ENCODE measurements at regions not wholly inside any gene's neighbourhood (a gene's known extent, or its start where the extent isn't known, plus 50 kb on each side); places are given as distances from the start of the nearest gene placed in this dataset.

- ATAC-seq (replicated peaks in 1 of 2) (no peak), DNase-seq (no peak)
- peaks cover 5 to 11% of the 10 kb centered on the region in 2 donors for H3K9me3 Mint-ChIP-seq
- H3K4me3 Mint-ChIP-seq, result no peak overlapping the region
- no peaks in the 10 kb centered on the region for H3K27me3 Mint-ChIP-seq (ENCODE audit: low read depth)
- no peaks in the 10 kb centered on the region for H3K36me3 Mint-ChIP-seq (ENCODE audit: insufficient read depth in 2 of 2)
- H3K27ac Mint-ChIP-seq, result no peak overlapping the region
- H3K4me1 Mint-ChIP-seq (ENCODE audit: low read depth), result no peaks in the 10 kb centered on the region
Observed at GRCh38 chr7:85608804-85609203, 421.9 kb upstream of the SEMA3D start.

GRCh38 chr7:85602196-85602595 is 415.3 kb upstream of the SEMA3D start:
- peaks cover 2 to 3% of the 10 kb centered on the region in 2 donors for H3K9me3 Mint-ChIP-seq
- DNase-seq (no peak), ATAC-seq (replicated peaks in 1 of 2) (no peak)
- H3K27ac Mint-ChIP-seq, result no peak overlapping the region
- no peaks in the 10 kb centered on the region for H3K4me1 Mint-ChIP-seq (ENCODE audit: low read depth)
- H3K4me3 Mint-ChIP-seq, result no peak overlapping the region
- H3K27me3 Mint-ChIP-seq (ENCODE audit: low read depth), result no peaks in the 10 kb centered on the region
- H3K36me3 Mint-ChIP-seq (ENCODE audit: insufficient read depth in 2 of 2), result no peaks in the 10 kb centered on the region

DNA sequence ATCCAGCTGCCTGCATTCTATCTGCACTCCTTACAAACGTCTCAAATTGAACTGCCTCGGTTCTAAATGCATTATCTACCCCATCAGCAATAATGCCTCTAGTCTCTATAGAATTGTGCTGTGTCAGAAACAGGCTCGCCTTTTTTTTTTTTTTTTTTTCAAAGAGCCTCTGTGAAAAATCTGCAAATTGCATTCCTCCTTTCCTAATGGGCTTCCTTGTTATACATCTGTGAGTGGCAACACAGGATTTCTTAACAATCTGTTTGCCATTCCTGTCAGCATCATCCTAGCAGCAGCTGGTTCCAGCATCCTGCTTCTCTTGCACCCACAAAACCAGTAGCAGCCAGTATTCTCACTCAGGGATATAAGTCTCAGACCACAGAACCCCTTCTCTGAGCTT is 413.5 kb upstream of the SEMA3D start:
- DNase-seq (no peak), ATAC-seq (replicated peaks in 1 of 2) (no peak)
- Mint-ChIP-seq H3K4me1 (ENCODE audit: low read depth) (no peaks in the 10 kb centered on the region), H3K27me3 (ENCODE audit: low read depth) (no peaks in the 10 kb centered on the region), H3K9me3 (no peaks in the 10 kb centered on the region), H3K27ac (no peak overlapping the region), H3K36me3 (ENCODE audit: insufficient read depth in 2 of 2) (no peaks in the 10 kb centered on the region), H3K4me3 (no peak overlapping the region)

DNA sequence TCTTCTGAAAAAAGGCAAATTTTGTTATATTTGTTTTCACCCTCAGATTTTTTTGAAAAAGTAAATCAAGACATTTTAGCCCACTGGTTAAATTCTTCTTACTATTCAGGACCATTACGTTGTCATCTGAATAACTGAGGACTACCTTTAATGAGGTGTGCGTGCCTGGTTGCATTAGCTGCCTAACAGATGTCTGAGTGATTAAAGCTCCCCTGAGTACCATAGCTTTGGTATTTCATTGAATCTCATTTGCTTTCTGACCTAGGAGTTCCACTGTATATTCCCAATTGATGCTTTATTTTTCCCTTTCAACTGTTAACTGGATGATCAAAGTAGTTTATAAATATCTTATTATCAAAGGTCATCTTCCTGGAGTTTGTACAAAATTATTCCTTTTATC is 410.0 kb upstream of the SEMA3D start:
- no peaks in the 10 kb centered on the region for H3K9me3 Mint-ChIP-seq
- no peaks in the 10 kb centered on the region for H3K36me3 Mint-ChIP-seq (ENCODE audit: insufficient read depth in 2 of 2)
- no peaks in the 10 kb centered on the region for H3K27me3 Mint-ChIP-seq (ENCODE audit: low read depth)
- no peak for DNase-seq
- no peak overlapping the region for H3K27ac Mint-ChIP-seq
- no peak for ATAC-seq (replicated peaks in 1 of 2)
- H3K4me3 Mint-ChIP-seq, result no peak overlapping the region
- H3K4me1 Mint-ChIP-seq (ENCODE audit: low read depth), result no peaks in the 10 kb centered on the region

GRCh38 chr7:85595750-85596178 is 408.9 kb upstream of the SEMA3D start:
- Mint-ChIP-seq H3K36me3 (ENCODE audit: insufficient read depth in 2 of 2) (no peaks in the 10 kb centered on the region), H3K4me1 (ENCODE audit: low read depth) (no peaks in the 10 kb centered on the region), H3K27me3 (ENCODE audit: low read depth) (no peaks in the 10 kb centered on the region), H3K27ac (no peak overlapping the region), H3K4me3 (no peak overlapping the region), H3K9me3 (no peaks in the 10 kb centered on the region)
- ATAC-seq (replicated peaks in 1 of 2) (no peak), DNase-seq (no peak)

DNA sequence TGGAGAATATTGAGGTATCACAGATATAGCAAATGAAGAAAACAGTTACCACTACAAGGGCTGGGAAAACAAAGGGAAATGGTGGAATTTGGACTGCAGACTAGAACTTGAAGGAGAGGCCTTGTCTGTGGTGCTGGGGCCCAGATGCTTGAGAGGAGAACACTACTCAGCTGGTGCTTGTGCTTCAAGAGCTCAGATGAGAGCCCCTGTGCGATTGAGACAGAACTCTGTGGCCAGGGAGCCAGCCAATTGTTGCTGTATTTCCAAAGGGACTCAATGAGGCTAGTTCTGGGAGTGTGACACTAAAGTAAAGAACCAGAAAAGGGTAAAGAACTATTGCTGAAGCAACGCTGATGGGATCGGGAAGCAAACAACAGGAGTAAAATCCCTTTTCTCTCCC is 406.5 kb upstream of the SEMA3D start:
- Mint-ChIP-seq H3K36me3 (ENCODE audit: insufficient read depth in 2 of 2) (no peaks in the 10 kb centered on the region), H3K4me1 (ENCODE audit: low read depth) (no peaks in the 10 kb centered on the region), H3K27ac (no peak overlapping the region), H3K27me3 (ENCODE audit: low read depth) (no peaks in the 10 kb centered on the region), H3K9me3 (peaks cover 0 to 3% of the 10 kb centered on the region in 2 donors), H3K4me3 (no peak overlapping the region)
- no peak for DNase-seq
- no peak for ATAC-seq (replicated peaks in 1 of 2)

DNA sequence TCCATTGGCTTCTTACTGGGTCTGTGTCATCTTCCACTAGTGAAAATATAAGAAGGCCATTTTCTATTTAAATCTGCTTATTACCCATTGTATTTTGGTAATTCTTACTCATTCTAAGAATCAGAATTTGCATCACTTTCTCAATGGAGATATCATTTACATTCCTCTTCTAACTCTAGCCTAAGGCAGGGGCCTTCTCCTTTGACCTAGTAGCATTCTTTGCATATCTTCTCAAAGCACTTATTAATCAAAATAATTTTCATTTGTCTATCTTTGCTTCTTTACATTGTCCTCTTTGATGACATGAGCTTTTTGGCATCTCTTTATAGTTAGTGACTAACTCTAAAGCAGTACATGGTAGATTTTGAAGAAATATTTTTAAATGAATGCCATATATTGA is 400.9 kb upstream of the SEMA3D start:
- Mint-ChIP-seq H3K9me3 (peaks cover 0 to 5% of the 10 kb centered on the region in 2 donors), H3K27me3 (ENCODE audit: low read depth) (no peaks in the 10 kb centered on the region), H3K27ac (no peak overlapping the region), H3K4me3 (no peak overlapping the region), H3K4me1 (ENCODE audit: low read depth) (no peaks in the 10 kb centered on the region), H3K36me3 (ENCODE audit: insufficient read depth in 2 of 2) (no peaks in the 10 kb centered on the region)
- DNase-seq (no peak), ATAC-seq (replicated peaks in 1 of 2) (no peak)

- ATAC-seq (replicated peaks in 1 of 2), result no peak
- Mint-ChIP-seq H3K27ac (no peak overlapping the region), H3K36me3 (ENCODE audit: insufficient read depth in 2 of 2) (no peaks in the 10 kb centered on the region), H3K4me1 (ENCODE audit: low read depth) (no peaks in the 10 kb centered on the region), H3K4me3 (no peak overlapping the region), H3K9me3 (peaks cover 0 to 5% of the 10 kb centered on the region in 2 donors), H3K27me3 (ENCODE audit: low read depth) (no peaks in the 10 kb centered on the region)
- DNase-seq, result no peak
Observed at GRCh38 chr7:85586091-85586490, 399.2 kb upstream of the SEMA3D start.

- H3K36me3 Mint-ChIP-seq (ENCODE audit: insufficient read depth in 2 of 2), result no peaks in the 10 kb centered on the region
Observed at GRCh38 chr7:85583131-85583953, 396.5 kb upstream of the SEMA3D start.

DNA sequence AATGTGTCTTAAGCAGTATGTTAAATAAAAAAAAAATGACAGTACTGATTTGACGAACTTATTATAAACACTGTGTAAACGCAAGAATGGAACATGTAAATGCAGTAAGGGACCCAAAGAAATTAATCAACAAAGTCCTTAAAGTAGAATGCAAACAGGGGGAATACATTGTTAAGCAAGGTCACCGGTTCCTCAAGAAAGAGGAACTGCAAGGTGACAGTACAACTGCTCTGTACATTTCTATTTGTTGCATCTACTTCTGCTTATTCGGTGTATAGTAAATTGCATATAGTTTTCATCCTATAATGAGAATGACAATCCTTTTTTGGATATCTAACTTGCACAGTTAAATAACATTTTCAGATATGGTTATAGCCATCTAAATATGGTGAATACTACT is 387.0 kb upstream of the SEMA3D start:
- DNase-seq, result no peak
- Mint-ChIP-seq H3K27ac (no peak overlapping the region), H3K27me3 (ENCODE audit: low read depth) (no peaks in the 10 kb centered on the region), H3K4me1 (ENCODE audit: low read depth) (no peaks in the 10 kb centered on the region), H3K9me3 (peaks cover 0 to 2% of the 10 kb centered on the region in 2 donors), H3K36me3 (ENCODE audit: insufficient read depth in 2 of 2) (no peaks in the 10 kb centered on the region), H3K4me3 (no peak overlapping the region)
- no peak for ATAC-seq (replicated peaks in 1 of 2)

More at GRCh38 chr7:85583131-85583953, 396.5 kb upstream of the SEMA3D start:
- Mint-ChIP-seq H3K27ac (no peak overlapping the region), H3K9me3 (peaks cover 0 to 2% of the 10 kb centered on the region in 2 donors), H3K27me3 (ENCODE audit: low read depth) (no peaks in the 10 kb centered on the region), H3K4me3 (no peak overlapping the region), H3K4me1 (ENCODE audit: low read depth) (no peaks in the 10 kb centered on the region)
- no peak for ATAC-seq (replicated peaks in 1 of 2)
- no peak for DNase-seq

DNA sequence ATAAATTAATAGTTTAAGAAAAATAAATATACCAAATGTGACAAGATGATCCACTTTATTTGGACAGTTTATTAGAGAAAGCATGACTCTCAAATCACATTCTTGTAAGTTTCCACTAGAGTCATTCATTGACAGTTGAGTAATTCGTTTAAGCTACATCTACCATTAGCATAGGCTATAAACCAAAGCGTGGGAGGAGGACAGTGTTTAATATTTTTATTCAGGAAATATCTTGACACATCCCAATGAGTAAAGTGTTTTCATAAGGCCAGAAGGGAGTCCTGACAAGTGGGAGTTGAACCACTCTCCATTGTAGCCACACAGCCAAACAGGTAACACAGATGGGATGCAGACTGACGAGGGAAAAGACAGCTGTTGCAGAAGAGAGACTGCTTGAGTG is 386.5 kb upstream of the SEMA3D start:
- no peak overlapping the region for H3K4me3 Mint-ChIP-seq
- peaks cover 0 to 2% of the 10 kb centered on the region in 2 donors for H3K9me3 Mint-ChIP-seq
- H3K4me1 Mint-ChIP-seq (ENCODE audit: low read depth), result no peaks in the 10 kb centered on the region
- ATAC-seq (replicated peaks in 1 of 2), result no peak
- H3K36me3 Mint-ChIP-seq (ENCODE audit: insufficient read depth in 2 of 2), result no peaks in the 10 kb centered on the region
- no peak overlapping the region for H3K27ac Mint-ChIP-seq
- no peaks in the 10 kb centered on the region for H3K27me3 Mint-ChIP-seq (ENCODE audit: low read depth)
- DNase-seq, result no peak

DNA sequence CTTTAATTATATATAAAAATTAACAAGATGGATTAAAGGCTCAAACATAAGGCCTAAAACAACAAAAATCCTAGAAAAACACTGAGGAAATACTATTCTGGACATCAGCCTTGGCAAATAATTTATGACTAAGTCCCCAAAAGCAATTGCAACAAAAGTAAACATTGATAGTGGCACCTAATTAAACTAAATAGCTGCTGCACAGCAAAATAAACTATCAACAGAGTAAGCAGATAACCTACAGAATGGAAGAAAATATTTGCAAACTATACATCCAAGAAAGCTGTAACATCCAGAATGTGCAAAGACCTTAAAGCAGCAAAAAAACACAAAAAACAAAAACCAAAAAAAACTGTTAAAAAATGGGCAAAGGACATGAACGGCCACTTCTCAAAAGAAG is 384.0 kb upstream of the SEMA3D start:
- H3K36me3 Mint-ChIP-seq (ENCODE audit: insufficient read depth in 2 of 2), result no peaks in the 10 kb centered on the region
- no peak overlapping the region for H3K4me3 Mint-ChIP-seq
- no peaks in the 10 kb centered on the region for H3K27me3 Mint-ChIP-seq (ENCODE audit: low read depth)
- peaks cover 2% of the 10 kb centered on the region in 2 donors for H3K9me3 Mint-ChIP-seq
- DNase-seq (no peak), ATAC-seq (replicated peaks in 1 of 2) (no peak)
- no peaks in the 10 kb centered on the region for H3K4me1 Mint-ChIP-seq (ENCODE audit: low read depth)
- H3K27ac Mint-ChIP-seq, result no peak overlapping the region

DNA sequence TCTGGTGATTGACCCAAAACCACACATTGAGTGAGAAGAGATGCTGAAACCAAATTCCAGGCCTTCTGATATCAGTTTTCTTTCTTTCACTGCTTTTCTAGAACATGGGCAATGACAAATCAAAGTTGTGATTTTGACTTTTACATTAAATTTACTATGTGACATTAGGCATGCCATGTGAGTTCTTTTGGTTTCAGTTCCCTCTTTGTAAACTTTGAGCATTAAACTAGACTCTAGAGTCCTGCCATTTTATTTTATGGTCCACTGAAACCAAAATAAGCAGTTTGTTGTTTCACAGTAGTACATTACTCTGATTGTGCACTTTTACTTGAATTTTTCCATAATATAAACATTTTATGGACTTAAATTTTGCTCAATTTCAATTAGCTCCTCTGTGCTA is 381.1 kb upstream of the SEMA3D start:
- no peaks in the 10 kb centered on the region for H3K4me1 Mint-ChIP-seq (ENCODE audit: low read depth)
- peaks cover 2% of the 10 kb centered on the region in 2 donors for H3K9me3 Mint-ChIP-seq
- no peak overlapping the region for H3K27ac Mint-ChIP-seq
- DNase-seq (no peak), ATAC-seq (replicated peaks in 1 of 2) (no peak)
- H3K4me3 Mint-ChIP-seq, result no peak overlapping the region
- H3K36me3 Mint-ChIP-seq (ENCODE audit: insufficient read depth in 2 of 2), result no peaks in the 10 kb centered on the region
- no peaks in the 10 kb centered on the region for H3K27me3 Mint-ChIP-seq (ENCODE audit: low read depth)

All from activated T-cell treated with anti-CD3 and anti-CD28 coated beads, Interleukin-2, amount 50 U/mL, for 72 hours (primary cell).